DMS79 treated with DMSO at 0.1 percent for 48 hours (cell line): ENCODE measurements at regions not wholly inside any gene's neighbourhood (a gene's known extent, or its start where the extent isn't known, plus 50 kb on each side); places are given as distances from the start of the nearest gene placed in this dataset.
"Not testable (repeated sequence)": the region's sequence is repeated elsewhere in the genome, so short reads cannot be mapped to it uniquely, and the experiment has no call there.

Experiments
- DNase-seq: peaks from one replicate; lab custom pipeline; 2025; lab: John Stamatoyannopoulos, UW

DNA sequence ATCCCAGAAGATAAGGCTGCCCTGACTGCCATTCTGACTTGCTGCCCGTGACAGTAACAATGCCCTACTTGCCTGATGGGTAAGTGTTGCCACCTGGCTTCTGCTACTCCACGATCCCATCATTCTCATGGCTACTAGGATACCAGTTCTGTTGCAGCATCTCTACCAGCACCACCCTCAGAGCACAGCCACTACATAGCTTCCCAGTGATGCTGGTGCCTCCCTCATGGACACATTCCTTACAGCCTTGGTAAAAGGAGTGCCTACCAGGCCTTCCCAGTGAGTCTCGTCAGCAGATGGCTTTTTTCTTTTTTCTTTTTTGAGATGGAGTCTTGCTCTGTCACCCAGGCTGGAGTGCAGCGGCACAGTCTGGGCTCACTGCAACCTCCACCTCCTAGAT is 84.4 kb upstream of the CMKLR1 start:
- no peak for DNase-seq

DNA sequence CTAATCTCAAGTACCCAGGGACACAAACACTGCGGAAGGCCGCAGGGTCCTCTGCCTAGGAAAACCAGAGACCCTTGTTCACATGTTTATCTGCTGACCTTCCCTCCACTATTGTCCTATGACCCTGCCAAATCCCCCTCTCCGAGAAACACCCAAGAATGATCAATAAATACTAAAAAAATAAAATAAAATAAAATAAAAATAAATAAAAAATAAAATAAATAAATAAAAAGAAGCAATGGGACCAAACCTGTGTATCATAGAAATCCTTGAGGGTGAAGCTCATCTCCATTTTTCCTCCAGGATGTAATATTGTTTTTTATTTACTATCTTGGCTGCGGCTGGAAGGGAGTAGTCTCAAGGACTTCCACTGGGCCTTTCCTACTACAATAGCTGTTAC is 82.0 kb upstream of the CMKLR1 start:
- DNase-seq, result not testable (repeated sequence)

DNA sequence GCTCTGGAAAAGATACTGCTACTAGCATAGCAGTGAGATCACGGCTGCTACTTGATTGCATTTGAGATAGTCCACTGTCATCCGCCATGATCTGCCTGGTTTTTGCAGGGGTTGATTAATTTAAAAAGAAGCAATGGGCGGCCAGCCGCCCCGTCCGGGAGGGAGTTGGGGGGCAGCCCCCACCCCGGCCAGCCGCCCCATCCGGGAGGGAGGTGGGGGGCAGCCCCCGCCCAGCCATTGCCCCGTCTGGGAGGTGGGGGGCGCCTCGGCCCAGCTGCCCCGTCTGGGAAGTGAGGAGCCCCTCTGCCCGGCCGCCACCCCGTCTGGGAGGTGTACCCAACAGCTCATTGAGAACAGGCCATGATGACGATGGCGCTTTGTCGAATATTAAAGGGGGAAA is 81.3 kb upstream of the CMKLR1 start:
- not testable (repeated sequence) for DNase-seq

DNA sequence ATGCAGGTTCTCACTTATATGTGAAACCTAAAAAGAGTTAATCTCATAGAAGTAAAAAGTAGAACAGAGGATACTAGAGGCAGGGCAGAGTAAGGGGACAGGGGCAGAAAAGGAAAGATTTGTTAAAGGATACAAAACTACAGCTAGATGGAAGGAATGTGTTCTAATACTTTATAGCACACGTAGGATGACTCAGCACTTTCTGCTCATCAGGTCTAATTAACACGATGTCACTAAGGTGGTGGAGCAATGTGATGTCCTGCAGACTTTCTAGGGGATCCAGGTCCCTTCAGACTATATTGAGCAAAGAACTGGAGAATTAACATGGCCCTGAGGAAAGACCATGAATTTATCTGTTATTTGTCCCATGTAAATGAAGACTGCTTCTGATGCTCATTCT is 80.8 kb upstream of the CMKLR1 start:
- no peak for DNase-seq

DNA sequence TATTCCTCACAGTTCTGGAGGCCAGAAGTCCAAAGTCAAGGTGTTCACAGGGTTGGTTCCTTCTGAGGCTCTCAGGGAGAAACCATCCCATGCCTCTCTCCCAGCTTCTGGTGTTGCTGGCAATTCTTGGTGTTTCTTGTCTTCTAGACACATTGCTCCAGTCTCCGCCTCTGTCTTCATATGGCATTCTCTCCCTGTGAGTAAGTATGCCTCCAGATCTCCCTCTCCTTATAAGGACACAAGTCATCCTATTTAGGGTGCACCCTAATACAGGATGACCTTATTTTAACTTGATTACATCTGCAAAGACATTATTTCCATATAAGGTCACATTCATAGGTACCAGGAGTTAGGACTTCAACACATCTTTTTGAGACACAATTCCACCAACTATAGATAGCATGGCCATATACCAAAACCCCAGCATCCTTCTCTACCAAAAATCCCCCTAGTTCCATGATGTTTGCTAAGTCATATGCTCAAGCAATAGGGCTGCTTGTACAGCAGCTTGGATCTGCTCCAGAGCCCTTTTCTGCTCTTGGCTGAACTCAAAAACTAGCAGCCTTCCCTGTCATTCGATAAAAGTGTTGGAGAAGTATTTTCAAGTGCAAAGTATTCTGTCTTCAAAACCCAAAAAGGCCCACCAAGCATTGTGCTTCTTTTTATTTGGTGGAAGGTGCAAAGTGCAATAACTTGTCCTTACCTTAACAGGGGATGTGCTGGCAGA is 79.2 kb upstream of the CMKLR1 start:
- no peak for DNase-seq

DNA sequence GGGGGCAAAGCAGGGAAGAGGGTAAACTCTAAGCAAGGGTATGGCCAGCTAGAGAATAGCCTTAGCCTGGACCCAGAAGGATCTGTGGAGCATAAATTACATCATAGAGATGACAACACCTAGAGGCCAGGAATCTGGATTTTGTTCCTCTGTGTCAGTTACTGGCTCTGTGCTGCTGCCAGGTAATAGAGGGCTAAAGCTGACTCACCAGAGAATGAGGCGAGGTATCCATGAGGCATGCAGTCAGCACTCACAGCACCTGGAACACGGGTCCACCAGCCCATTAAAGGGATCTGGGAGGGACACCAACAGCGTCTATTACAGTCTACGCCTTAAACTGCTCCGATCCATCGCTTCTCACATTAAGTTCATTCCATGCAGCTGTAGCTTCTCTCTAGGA is 74.9 kb upstream of the CMKLR1 start:
- DNase-seq, result no peak

DNA sequence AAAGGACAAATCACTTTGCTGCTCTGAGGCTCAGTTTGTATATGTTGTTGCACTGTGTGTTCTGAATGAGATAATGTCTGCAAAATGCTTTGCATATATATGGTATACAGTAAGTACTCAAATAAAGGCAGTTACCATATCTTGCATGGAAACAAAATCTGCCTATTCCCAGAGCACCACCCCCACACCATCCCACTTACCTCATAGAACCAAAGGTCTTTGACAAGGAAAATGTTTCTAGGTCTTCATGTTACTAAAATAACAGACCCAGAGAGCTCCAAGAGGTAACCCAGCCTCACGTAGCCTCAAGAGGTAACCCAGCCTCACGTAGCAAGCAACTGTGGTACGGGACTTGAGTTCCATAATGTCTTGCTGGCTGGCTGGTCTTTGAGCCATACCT is 71.6 kb upstream of the CMKLR1 start:
- DNase-seq, result no peak

DNA sequence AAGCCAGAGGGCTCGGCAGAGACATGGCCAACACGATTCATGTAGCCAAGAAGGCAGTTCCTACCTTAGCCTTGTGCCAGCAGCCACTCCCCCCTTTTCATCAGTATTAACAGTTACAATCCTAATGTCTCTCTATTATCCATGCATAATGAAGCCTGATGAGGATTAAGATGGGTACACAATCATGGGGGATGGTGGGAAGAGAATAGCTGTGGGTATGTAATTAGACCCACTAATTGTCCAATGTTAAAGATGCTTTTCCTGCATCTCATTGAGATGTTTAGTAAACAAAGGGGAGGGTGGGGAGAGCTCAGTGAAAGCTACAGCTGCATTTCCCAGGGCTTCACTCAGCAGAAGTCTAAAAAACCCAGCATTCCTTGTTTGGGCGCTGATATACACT is 70.4 kb upstream of the CMKLR1 start:
- DNase-seq, result no peak

DNA sequence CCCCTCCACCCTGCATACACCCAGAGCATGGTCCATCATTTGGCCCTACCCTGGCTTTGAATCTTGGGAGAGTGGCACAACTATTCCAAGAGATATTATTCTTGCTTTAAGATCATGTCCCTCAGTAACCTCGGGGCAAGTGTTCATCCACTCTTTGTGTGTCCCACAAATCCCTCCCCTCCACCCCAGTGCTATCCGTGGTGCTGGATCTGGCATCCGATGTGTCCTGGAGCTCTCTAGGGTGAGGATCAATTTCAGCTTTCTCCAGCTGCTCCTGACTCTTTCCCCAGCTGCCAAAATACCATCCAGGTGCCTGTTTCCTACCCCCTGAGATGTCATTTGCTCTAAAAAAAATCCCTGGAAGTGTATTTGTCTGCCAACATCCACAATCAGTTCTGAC is 64.8 kb upstream of the CMKLR1 start:
- no peak for DNase-seq

DNA sequence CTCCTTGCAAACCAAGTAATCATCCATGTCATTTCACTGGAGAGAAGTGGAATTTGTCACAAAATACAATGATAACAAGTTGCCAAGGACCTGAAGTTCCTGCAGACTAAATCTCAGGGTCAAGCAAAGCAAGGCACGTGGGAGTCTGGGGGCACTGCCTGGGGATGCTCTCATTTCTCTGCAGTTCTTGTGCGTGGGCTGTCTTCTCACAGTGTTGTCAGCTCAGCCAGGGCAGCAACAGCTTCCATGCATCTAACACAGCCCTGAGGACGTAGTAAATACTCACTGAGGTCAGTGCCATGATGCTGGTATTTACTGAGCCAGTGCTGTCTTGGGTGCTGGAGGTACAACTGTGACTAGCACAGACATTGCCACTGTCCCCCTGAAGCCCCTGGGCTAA is 62.9 kb upstream of the CMKLR1 start:
- no peak for DNase-seq

DNA sequence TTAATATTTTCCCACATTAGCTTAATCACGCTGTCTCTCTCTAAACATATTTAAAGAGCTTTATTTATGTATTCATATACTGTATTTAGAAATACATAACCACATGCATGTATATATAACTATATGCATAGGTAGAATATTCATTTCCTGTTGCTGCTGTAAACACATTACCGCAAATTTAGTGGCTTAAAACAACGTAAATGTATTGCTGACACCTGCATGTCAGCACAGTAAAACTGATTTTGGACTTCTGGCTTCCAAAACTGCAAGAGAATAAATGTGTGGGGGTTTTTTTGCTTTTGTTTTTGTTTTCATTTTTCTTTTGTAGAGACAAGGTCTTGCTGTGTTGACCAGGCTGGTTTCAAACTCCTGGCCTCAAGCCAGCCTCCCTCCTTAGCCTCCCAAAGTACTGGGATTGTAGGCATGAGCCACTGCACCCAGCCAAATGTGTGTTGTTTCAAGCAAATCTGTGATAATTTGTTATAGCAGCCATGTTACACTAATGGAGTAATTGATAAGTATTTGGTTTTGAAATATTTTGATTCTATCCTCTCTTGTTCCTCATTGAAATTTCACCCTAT is 61.9 kb upstream of the CMKLR1 start:
- no peak for DNase-seq

DNA sequence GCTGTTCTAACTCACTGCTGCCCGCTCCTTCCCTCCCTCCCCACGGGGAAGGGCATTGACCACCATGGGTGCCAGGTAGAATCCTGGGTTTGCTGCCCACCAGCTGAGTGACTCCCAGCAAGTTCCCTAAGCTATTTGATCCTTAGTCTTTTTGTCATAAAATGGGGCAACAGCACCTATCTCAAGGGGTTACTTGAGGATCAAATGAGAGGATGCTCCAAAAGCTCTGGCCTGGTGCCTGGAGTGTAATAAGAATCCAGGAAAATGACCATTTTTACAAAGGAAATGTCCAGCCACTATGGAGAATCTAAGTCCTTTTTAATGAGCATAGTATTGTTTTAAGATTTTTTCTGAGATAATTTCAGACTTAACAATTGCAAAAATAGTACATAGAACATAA is 61.4 kb upstream of the CMKLR1 start:
- DNase-seq, result no peak

DNA sequence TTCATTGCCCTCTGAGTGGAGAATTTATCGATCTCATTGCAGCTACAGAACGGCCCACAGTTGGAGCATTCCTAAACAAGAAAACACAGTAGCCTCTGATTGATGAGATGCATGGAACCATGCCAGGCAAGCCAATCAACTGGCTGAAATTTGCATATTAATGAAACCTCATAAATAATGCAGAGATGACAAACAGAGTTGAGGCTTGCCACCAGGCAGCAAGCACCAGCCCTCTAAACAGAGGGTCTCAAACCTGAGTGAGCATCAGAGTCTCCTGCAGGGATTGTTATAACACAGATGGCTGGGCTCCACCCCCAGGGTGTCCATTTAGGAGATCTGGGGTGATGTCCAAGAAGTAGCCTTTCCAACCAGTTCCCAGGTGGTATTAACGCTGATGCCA is 60.9 kb upstream of the CMKLR1 start:
- DNase-seq, result no peak

DNA sequence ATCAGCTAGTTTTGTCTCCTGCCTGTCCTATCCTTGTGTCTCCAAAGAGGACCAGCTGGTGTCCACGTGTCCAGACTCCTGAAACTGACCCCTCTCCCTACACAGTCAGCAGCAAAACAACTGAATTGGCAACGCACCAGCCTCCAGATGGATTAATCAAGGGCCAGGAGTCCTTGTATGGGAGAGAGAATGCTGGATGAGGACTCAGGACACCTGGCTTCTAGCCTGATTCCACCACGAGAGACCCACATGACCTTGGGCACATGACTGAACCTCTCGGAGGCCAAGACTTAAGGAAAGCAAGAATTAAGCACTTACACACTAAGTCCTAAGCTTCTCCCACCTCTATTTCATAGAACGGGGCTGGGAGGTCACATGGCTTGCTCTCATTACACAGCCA is 60.4 kb upstream of the CMKLR1 start:
- DNase-seq, result no peak

DNA sequence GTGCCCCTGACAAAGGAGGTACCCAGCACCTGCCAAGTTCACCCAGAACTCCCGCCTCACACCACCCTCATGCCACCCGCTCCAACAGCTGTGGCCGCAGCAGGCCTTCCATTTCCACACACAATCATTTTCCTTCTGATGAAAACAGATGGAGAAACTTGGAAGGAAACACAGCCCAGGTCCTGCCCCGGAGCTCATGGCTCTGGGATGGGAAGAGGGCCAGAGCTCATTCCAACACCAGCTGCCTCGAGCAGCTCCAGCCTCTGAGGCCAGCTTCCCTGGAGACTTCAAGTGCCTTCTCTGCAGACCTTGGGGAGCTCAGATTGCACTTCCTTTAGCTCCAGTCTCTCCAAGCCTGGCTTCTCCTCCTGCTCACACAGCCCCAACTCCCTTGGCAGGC is 55.1 kb upstream of the CMKLR1 start:
- peak; percentile 6 for DNase-seq

DNA sequence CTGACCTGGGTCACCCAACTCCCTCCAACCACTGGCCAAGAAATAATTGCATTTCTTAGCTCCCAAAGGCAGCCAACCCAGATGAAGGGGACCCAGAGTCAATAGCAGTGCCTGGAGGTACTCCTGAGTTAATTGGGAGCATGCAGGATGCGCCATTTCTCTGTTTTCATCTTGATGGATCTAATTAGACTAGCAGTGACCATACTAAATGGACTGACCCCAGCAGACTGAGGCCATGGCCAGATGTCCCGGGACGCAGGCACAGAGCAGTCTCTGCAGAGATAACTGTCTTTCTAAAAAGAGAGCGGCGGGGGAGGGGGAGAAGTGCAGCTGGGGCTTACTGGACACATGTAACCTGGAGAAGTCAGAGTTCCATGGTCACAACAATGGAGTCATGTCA is 53.2 kb upstream of the CMKLR1 start:
- DNase-seq, result no peak

DNA sequence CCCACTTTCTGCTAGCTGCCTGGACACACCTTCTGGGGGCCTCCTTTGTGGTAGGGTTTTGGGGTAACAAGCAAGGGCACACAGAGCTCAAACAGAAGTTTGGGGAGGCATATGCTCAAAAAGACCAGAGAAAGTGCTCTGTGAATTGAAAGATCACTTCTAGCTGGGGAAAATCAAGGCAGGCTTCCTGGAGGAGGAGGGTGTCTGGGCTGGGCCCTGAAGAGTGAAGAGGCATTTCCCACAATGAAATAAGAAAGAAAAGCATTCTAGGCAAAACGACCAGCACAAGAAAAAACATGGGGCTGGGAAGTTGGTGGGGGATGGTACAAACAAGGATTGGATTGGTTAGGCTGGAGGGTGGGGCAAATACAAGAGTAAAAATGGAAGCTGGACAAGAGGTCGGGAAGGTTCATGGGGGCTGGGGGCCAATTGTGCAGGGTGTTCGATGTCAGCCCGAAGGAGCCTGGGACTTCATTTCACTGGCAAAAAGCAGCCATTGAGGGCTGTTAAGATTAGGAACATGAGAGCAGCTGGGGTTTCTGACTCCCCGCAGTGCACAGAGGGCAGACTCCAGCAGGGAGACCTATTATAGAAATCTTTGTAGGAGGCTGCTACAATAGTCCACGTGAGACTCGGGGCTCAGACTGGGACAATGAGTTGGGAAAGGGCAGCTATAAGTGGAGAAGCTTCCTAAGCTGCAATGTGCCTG is 51.5 kb upstream of the CMKLR1 start:
- DNase-seq, result no peak

DNA sequence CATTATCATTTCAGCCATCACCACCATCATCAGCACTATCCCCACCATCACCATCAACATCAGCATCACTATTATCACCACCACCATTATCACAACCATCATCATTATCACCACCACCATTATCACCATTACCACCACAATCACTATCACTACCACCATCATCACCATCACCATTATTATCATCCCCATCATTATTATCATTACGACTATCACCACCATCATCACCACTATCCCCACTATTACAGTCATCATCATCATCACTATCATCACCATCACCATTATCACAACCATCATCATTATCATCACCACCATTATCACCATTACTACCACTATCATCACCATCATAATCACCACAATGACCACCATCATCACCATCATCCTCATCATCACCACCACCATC is 50.4 kb upstream of the CMKLR1 start:
- no peak for DNase-seq
